ENCODE measurements at regions not wholly inside any gene's neighbourhood (a gene's known extent, or its start where the extent isn't known, plus 50 kb on each side); places are given as distances from the start of the nearest gene placed in this dataset.
"Not testable (repeated sequence)": the region's sequence is repeated elsewhere in the genome, so short reads cannot be mapped to it uniquely, and the experiment has no call there.

DNA sequence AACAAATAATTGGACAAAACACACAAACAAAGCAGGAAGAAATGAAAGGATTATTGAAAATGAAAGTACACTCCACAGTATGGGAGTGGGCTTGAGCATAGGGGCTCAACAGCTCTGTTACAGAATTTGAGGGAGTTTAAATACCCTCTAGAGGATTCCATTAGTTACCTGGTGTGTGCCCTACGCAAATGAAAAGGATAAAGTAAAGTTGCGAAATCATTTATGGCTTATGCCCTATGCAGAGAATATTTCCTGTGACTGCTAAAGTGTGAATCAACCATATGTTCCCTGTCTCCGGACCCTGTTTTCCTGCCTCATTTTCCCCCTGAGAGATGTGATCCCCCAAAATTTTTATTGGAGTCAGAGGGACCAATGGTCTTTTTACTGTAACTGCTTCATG is 634.6 kb upstream of the CNTNAP2 start:
- DNase-seq (ENCODE audit: low read depth in 4 of 4, low spot score in 2 of 4): no peak

DNA sequence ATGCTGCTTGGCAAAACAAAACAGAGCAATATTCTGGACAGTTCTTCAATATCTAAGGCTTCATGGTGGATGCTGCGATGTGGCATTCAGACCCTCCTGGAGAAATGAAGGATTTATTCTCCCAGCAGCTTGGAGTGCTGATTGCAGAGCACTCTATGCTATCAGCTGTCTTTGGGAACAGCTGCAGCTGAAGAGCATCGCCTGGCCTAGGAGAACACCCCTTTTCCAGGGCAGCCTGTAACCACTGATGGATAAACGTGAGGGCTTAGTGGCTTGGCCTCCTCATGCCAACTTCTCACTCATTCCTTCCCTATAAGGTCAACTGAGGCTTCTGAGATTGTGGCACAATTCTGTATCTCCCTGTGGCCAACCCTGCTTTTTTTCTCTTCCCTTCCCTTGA is 638.1 kb upstream of the CNTNAP2 start:
- no peak for DNase-seq (ENCODE audit: low read depth in 4 of 4, low spot score in 2 of 4)

DNA sequence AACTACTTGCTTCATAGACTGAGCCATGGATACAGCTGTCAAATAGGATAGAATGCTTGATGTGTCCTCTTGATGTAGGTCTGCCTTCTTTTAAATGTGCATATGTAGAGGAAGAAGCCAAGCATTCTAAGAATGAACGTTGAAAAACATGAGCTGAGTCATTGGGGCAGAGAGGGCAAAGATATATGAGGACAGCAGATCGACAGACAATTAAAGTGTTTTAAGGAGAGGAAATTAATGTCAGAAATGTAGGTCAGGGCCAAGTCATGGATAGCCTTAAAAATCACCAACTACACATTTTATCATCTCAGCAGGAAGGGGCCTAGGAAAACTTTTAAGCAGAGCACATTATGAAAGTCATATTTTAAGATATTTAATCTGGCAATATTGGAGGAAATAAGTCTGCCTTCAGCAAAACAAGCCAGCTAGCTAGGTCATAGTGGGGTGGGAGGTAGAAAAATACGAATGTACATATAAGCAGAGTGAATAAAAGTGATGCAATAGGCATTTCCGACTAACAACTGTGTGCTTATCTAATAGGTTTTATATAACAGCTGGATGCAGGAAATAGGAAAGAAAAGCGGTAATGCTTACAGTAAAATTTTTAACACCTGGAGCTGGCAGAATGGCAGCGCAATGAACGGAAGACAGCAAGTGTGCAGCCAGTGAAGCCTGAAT is 638.3 kb upstream of the TPK1 start:
- DNase-seq (ENCODE audit: low read depth in 4 of 4, low spot score in 2 of 4): peak; percentile 15 to 42 (median 30)

DNA sequence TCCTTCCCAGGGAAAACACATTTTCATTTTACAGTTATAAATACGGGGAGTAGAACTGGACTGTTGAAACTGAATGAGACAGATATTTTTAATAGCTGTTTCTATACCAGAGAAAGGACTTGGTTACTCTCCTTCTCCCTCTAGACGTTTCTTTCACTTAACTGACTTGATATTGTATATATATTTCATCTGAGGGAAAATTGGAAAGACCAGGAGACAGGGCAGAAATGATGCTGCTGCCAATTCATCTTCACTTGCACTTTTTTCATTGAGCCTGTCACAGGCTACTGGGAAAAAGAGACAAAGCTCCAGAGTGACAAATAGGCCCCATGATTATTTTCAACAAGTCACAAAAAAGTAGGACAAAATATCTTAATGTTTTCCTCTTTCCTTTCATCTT is 636.0 kb upstream of the TPK1 start:
- DNase-seq (ENCODE audit: low read depth in 4 of 4, low spot score in 2 of 4): no peak

DNA sequence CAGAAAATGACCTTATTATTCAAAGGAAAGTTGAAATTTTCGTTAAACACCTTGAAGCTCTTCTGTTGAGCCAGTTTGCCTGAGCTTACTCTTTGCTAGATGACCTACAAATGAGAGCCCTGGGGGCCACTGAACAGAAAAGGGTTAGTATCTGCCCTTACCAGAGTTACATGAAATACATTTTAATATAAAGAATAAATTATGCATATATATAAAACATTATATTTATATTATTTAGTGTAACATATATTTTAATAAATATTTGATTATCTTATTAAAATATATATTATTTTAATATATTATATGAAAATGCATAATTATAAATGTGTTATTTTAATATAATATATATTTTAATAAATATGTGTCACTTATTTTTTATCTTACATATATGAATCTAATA is 628.4 kb upstream of the TPK1 start:
- DNase-seq (ENCODE audit: low read depth in 4 of 4, low spot score in 2 of 4): no peak

DNA sequence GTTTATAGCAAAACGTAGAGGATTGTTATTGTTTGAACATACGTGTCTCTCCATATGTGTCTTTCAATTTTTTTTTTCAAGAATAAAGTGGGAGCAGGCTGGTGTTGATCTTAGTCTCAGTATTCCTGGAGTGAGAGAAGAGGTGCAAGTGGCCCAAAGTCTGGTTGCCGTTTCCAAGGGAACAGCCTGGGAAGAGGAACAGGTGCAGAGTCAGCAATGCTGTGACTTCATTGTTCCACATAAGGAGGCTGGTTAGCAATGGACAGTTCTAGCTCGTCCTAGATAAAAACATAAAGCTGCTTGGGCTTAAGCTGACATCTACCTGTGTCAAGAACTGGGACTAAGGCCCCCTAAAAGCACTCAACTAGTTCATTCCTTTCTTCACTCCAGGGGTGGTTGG is 626.6 kb upstream of the TPK1 start:
- no peak for DNase-seq (ENCODE audit: low read depth in 4 of 4, low spot score in 2 of 4)

DNA sequence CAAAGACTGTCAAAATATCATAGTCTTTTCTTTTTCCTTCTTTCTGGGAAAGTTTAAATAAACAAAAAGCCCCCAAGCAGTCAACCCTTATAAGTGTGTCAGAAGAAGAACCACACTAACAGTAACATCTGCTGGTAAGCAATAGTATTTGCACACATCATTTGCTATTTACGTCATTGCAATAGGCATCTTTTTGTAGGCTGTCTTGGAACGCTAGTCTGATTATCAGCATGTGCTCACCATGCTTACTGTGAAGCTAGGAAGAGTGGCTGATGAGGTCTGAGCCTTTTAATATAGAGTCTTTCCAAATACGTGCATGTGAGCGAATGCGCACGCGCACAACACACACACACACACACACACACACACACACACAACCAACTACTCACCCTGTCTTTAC is 599.0 kb upstream of the TPK1 start:
- no peak for DNase-seq (ENCODE audit: low read depth in 4 of 4, low spot score in 2 of 4)

DNA sequence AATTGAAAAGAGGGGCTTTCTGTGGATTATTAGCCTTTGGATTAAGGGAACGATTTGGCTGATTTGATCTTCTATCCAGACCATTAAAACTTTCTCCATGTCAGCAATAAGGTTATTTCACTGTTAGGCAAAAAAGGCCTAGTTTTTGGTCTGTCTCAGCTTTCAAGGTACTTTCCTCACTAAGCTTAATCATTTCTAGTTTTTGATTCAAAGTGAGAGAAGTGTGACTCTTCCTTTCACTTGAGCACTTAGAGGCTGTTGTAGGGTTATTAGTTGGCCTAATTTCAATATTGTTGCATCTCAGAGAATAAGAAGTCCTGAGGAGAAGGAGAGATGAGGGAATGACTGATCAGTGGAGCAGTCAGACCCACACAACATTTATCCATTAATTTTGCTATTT is 596.0 kb upstream of the TPK1 start:
- DNase-seq (ENCODE audit: low read depth in 4 of 4, low spot score in 2 of 4): no peak

DNA sequence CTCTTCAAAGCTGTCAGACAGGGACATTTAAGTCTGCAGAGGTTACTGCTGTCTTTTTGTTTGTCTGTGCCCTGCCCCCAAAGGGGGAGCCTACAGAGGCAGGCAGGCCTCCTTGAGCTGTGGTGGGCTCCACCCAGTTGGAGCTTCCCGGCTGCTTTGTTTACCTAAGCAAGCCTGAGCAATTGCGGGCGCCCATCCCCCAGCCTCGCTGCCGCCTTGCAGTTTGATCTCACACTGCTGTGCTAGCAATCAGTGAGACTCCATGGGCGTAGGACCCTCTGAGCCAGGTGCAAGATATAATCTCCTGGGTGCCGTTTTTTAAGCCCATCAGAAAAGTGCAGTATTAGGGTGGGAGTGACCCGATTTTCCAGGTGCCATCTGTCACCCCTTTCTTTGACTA is 582.6 kb upstream of the TPK1 start:
- DNase-seq (ENCODE audit: low read depth in 4 of 4, low spot score in 2 of 4): not testable (repeated sequence)

DNA sequence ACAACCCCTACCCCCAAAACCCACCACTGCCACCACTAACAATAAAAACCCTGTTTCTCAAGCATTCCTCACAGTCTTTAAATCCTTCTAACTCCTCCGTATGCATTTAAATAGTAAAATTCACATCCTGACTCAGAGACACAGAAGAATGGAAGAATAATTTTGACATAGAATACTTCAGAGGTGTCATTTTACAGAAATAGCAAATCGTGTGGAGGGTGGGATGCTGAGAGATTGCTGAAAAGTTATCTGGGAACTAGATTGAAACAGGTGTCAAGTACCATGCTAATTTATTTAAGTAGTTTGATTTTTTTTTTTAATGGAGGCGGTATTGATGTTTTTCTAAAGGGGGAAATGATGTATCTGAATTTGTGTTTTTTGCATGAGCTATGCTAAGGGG is 575.2 kb upstream of the TPK1 start:
- no peak for DNase-seq (ENCODE audit: low read depth in 4 of 4, low spot score in 2 of 4)

DNA sequence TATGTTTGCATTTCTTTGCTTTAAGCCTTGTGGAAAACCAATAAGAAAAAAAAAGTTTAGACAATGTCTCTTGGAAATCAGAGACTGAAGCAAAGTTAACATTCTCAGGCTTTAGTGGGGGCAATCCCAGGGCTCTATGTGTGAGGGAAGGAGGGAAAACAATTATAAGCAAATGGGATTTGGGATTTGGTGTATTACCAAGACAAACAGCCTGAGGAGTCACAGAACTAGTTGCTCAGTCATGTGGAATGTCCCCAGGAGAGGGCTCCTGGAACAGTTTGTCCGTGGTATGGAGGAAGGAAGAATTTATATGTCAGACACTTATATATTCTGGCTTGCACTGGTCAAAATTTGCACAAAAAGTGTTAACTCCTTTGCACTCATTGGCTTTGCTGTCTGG is 562.9 kb upstream of the TPK1 start:
- no peak for DNase-seq (ENCODE audit: low read depth in 4 of 4, low spot score in 2 of 4)

DNA sequence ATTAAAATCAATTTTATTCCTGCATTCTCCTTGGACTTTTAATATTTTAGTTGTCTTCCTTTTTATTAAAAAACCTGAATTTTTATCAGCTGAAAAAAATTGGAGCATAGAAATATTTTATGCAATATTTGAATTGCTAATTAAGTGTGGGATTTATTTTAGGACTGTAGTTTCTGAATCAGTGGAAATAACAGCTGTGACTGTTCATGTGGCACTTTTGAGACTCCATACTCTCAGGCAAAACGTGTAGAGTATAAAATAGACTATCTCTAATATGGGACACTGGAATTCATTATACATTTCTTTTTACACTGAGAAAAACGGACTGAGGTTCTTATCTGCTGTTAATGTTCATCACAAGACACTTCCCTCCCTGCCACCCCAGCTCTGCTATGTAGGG is 558.3 kb upstream of the TPK1 start:
- DNase-seq (ENCODE audit: low read depth in 4 of 4, low spot score in 2 of 4): no peak

DNA sequence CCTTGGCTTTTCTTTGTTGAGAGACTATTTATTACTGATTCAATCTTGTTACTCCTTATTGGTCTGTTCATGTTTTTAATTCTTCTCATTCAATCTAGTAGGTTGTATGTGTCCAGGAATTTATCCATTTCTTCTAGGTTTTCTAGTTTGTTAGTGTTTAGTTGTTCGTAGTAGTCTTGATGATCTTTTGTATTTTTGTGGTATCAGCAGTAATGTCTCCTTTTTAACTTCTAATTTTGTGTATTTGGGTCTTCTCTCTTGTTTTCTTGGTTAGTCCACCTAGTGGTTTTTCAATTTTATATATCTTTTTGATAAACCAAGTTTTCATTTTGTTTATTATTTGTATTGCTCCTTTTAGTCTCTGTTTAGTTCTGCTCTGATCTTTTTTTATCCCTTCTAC is 546.9 kb upstream of the TPK1 start:
- DNase-seq (ENCODE audit: low read depth in 4 of 4, low spot score in 2 of 4): no peak

DNA sequence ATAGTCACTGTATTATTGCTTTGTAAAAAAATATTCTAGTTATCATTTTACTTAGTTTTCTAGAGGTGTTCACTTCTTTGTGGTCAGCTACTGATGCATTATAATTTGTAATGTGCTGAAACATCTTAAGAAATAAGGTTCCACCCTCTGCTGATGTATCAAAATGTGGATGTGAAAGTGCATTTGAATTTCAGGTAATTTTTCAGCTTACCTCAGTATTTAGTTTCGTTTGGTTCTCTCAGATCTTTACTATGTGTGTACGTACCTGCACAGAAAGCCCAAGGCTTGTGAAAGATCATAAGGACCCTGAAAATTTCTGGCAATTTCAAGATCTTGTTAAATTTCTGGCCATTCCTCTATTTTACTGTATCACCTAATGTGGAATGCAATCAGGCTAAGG is 542.3 kb upstream of the TPK1 start:
- no peak for DNase-seq (ENCODE audit: low read depth in 4 of 4, low spot score in 2 of 4)

DNA sequence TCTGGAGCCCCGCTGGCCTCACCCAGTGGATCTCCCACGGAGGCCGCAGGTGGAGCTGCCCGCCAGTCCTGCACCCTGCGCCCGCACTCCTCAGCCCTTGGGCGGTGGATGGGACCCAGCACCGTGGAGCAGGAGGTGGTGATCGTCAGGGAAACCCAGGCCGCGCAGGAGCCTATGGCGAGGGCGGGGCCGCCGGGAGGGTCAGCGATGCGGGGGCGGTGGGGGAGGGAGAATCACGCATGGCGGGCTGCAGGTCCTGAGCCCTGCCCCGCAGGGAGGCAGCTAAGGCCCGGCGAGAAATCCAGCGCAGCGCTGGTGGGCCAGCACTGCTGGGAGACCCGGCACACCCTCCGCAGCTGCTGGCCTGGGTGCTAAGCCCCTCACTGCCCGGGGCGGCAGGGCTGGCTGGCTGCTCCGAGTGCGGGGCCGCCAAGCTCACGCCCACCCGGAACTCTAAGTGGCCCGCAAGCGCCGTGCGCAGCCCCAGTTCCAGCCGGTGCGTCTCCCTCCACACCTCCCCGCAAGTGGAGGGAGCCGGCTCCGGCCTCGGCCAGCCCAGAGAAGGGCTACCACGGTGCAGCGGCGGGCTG is 524.8 kb upstream of the TPK1 start:
- DNase-seq (ENCODE audit: low read depth in 4 of 4, low spot score in 2 of 4): no peak

DNA sequence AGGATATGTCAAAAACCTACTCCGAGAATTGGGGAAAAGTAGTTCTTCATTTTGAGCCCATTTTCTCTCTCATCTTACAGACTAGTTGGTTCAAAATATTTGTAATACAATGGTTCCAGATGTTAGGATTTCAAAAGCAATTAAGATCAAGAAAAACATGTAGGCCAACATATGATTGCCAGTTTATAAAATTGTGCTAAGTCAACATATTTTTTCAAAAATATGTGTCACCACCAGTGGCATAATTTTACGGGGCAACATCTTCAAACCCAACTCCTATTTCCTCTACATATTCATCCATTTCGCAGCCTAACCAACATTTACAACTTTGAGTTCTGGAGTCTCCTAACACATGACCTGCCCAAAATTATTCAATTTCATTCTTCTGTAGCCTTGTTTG is 514.5 kb upstream of the TPK1 start:
- no peak for DNase-seq (ENCODE audit: low read depth in 4 of 4, low spot score in 2 of 4)

DNA sequence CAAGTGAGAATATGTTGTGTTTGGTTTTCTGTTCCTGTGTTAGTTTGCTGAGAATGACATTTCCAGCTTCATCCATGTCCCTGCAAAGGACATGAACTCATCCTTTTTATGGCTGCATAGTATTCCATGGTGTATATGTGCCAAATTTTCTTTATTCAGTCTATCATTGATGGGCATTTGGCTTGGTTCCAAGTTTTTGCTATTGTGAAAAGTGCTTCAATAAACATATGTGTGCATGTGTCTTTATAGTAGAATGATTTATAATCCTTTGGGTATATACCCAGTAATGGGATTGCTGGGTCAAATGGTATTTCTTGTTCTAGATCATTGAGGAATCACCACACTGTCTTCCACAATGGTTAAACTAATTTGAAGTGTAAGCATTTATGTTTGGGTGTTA is 513.6 kb upstream of the TPK1 start:
- not testable (repeated sequence) for DNase-seq (ENCODE audit: low read depth in 4 of 4, low spot score in 2 of 4)

DNA sequence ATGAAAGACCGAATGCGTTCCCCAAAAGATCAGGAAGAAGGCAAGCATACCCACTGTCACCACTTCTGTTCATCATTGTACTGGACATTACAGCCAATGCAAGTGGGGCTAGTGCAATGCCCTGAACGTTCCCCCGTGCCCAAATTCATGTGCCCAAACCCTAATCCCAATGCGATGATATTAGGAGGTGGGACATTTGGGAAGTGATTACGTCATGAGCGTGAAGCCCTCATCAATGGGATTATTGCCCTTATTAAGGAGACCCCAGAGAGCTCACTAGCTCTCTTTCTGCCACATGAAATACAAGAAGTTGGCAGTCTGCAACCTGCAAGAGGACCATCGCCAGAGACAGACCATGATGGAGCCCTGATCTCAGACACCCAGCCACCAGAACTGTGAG is 511.4 kb upstream of the TPK1 start:
- no peak for DNase-seq (ENCODE audit: low read depth in 4 of 4, low spot score in 2 of 4)

DNA sequence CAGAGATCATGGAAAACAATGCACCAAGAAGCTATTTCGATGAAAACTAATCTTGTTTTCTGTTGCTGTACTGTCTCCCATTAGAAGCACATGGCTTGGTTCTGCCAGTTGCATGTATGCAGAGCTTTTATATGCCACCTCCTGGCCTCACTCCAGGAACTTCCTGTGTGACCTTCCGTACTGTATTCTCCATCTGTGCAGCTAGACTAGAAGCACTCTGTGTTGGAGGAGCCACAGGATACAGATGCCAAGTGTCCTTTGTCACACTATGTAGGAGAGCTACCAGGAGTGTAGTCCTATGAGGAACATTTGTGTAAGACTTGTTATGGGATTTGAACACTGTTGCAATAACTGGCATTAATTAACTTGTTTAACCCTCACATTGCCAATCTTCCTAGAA is 503.5 kb upstream of the TPK1 start:
- DNase-seq (ENCODE audit: low read depth in 4 of 4, low spot score in 2 of 4): no peak

DNA sequence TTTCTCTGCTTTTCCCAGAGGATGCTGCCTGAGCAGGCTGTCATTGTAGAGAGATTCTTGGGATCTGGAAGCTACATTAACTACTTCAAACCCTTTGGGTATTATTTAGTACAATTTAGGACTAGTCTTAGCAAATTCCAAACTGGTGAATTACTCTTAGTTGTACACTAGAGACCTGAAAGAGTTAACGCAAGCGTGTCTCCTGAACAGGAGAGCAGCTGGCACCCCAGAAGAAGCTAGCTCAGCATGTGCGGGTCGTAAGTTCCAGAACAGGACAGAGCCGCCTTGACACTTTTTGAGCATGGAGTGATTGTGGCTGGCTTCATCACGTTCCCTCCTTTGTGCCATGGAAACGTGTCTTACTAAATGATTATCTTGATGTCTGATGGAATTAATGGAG is 495.7 kb upstream of the TPK1 start:
- DNase-seq (ENCODE audit: low read depth in 4 of 4, low spot score in 2 of 4): no peak

DNA sequence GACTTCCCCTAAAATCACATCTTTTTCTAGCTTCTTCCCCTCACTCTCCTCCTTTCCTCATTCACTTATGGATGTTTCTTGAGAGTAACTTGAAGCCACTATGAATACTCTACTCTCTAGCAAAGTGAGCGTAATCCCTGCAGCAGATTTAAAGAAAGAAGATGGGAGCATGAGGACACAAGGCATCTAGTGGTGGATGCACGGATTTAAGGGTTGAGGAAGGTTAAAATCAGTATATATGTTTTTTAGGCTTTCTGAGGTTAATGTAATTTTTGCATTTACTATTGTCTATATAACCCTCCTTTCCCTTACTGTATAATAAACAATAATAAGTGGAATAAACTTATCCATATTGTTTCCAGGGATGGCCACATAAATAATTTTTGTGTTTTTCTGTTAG is 495.2 kb upstream of the TPK1 start:
- DNase-seq (ENCODE audit: low read depth in 4 of 4, low spot score in 2 of 4): no peak

DNA sequence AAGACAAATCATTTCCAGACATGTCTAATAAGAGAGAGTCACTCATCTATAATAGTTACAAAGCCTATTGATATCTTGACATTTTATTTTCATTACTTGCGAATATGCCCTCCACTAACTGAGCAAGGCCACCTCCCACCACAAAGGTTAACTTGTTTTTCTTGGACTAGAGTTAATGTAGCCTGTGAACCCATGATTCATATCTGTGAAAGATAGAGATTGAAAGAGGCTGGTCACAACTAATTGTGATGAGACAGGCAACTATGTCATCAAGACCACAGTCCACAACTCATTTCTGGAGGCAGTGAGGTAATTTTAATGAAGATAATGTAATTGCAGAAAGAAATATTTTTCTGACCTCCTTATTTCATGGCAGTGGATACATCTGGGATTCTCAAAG is 491.8 kb upstream of the TPK1 start:
- DNase-seq (ENCODE audit: low read depth in 4 of 4, low spot score in 2 of 4): no peak

DNA sequence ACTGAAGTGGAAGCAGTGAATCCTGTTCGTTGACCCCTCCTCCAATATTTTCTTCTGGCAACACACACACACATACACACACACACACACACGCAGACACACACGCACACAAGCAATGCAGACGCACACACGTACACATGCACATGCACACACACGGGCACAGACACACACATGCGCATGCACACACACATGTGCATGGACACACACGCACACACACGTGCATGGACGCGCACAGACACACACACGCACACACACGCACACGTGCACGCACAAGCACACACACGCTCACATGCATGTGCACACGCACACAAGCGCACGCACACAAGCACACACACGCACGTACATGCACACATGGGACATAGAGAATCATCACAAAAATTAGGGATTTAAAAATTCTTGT is 488.2 kb upstream of the TPK1 start:
- no peak for DNase-seq (ENCODE audit: low read depth in 4 of 4, low spot score in 2 of 4)

Measured in left renal cortex interstitium (tissue), 4 donors.